ENCODE measurements at regions not wholly inside any gene's neighbourhood (a gene's known extent, or its start where the extent isn't known, plus 50 kb on each side); places are given as distances from the start of the nearest gene placed in this dataset.
"Not testable (repeated sequence)": the region's sequence is repeated elsewhere in the genome, so short reads cannot be mapped to it uniquely, and the experiment has no call there.

GRCh38 chr11:90997241-90997640, 774.4 kb upstream of the CHORDC1 start:
- Histone ChIP-seq H3K4me1 (no peaks in the 10 kb centered on the region), H3K9me3 (no peaks in the 10 kb centered on the region), H3K4me3 (no peak overlapping the region), H3K36me3 (no peaks in the 10 kb centered on the region), H3K27me3 (no peaks in the 10 kb centered on the region), H3K27ac (no peak overlapping the region)
- 77 to 89% methylated on average over 3 of the region's 3 CpGs for WGBS, 2 donors (ENCODE audit: low coverage in 1 of 2)
- TF ChIP-seq, protein P1, sequence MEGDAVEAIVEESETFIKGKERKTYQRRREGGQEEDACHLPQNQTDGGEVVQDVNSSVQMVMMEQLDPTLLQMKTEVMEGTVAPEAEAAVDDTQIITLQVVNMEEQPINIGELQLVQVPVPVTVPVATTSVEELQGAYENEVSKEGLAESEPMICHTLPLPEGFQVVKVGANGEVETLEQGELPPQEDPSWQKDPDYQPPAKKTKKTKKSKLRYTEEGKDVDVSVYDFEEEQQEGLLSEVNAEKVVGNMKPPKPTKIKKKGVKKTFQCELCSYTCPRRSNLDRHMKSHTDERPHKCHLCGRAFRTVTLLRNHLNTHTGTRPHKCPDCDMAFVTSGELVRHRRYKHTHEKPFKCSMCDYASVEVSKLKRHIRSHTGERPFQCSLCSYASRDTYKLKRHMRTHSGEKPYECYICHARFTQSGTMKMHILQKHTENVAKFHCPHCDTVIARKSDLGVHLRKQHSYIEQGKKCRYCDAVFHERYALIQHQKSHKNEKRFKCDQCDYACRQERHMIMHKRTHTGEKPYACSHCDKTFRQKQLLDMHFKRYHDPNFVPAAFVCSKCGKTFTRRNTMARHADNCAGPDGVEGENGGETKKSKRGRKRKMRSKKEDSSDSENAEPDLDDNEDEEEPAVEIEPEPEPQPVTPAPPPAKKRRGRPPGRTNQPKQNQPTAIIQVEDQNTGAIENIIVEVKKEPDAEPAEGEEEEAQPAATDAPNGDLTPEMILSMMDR (IDR thresholded peaks at IDR 0.05), result no peak
- no peak for TF ChIP-seq EP300 (IDR thresholded peaks at IDR 0.05)
- no peak for TF ChIP-seq POLR2AphosphoS5 (IDR thresholded peaks at IDR 0.05)
- no peak for TF ChIP-seq POLR2A (IDR thresholded peaks at IDR 0.05)
- ATAC-seq, result no peak

GRCh38 chr11:90972159-90972558, 749.3 kb upstream of the CHORDC1 start:
- not testable (repeated sequence) for H3K36me3 ChIP-seq, ATAC-seq, H3K4me3 ChIP-seq, H3K27ac ChIP-seq, H3K27me3 ChIP-seq, H3K4me1 ChIP-seq, H3K9me3 ChIP-seq
- no CpG with 5 or more reads among the region's 22 CpGs for WGBS, 2 donors (ENCODE audit: low coverage in 1 of 2)

GRCh38 chr11:90947930-90948329, 725.1 kb upstream of the CHORDC1 start:
- H3K9me3 ChIP-seq, result no peaks in the 10 kb centered on the region
- no peaks in the 10 kb centered on the region for H3K36me3 ChIP-seq
- no peak overlapping the region for H3K27ac ChIP-seq
- H3K4me1 ChIP-seq, result no peaks in the 10 kb centered on the region
- no peaks in the 10 kb centered on the region for H3K27me3 ChIP-seq
- no peak overlapping the region for H3K4me3 ChIP-seq
- no peak for ATAC-seq
- TF ChIP-seq EP300 (IDR thresholded peaks at IDR 0.05) (no peak), POLR2A (IDR thresholded peaks at IDR 0.05) (no peak), POLR2AphosphoS5 (IDR thresholded peaks at IDR 0.05) (no peak)
- TF ChIP-seq, protein P1 (IDR thresholded peaks at IDR 0.05), result peak in 1 of 4 experiments; percentile 23

DNA sequence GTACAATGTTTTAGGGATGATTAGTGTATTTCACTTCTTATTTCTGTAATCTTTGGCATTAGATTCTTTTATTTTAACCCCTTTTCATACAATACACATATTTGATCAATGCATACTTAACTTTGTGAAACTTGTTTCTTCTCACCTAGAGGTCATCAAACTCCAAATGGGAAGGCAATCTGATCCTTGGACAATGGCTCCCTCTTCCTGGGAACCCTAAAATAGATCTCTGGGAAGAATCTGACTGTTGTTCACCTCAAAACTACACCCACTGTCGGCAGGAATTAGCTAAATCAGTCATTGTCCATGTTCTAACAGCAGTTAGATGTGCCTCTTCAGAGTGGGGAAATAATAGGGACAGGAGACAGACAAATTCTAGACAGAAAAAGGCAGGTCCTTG, 707.4 kb upstream of the CHORDC1 start:
- Histone ChIP-seq H3K36me3 (no peaks in the 10 kb centered on the region), H3K27ac (no peak overlapping the region), H3K27me3 (no peaks in the 10 kb centered on the region), H3K9me3 (no peaks in the 10 kb centered on the region), H3K4me1 (no peaks in the 10 kb centered on the region), H3K4me3 (no peak overlapping the region)
- no peak for ATAC-seq
- 78% methylated on average over 1 of the region's 1 CpG; no CpG with 5 or more reads in 1 of the 2 donors for WGBS, 2 donors (ENCODE audit: low coverage in 1 of 2)
- TF ChIP-seq POLR2A (IDR thresholded peaks at IDR 0.05) (no peak), POLR2AphosphoS5 (IDR thresholded peaks at IDR 0.05) (no peak), EP300 (IDR thresholded peaks at IDR 0.05) (no peak)
- TF ChIP-seq, protein P1 (IDR thresholded peaks at IDR 0.05), result no peak

GRCh38 chr11:90919332-90919731, 696.5 kb upstream of the CHORDC1 start:
- Histone ChIP-seq H3K36me3 (no peaks in the 10 kb centered on the region), H3K4me3 (no peak overlapping the region), H3K4me1 (no peaks in the 10 kb centered on the region), H3K9me3 (no peaks in the 10 kb centered on the region), H3K27me3 (no peaks in the 10 kb centered on the region), H3K27ac (no peak overlapping the region)
- ATAC-seq, result no peak
- WGBS, 2 donors (ENCODE audit: low coverage in 1 of 2), result 36 to 41% methylated on average over 2 of the region's 2 CpGs
- TF ChIP-seq POLR2A (IDR thresholded peaks at IDR 0.05), result no peak
- no peak for TF ChIP-seq EP300 (IDR thresholded peaks at IDR 0.05)
- TF ChIP-seq, protein P1 (IDR thresholded peaks at IDR 0.05), result no peak
- TF ChIP-seq POLR2AphosphoS5 (IDR thresholded peaks at IDR 0.05), result no peak

DNA sequence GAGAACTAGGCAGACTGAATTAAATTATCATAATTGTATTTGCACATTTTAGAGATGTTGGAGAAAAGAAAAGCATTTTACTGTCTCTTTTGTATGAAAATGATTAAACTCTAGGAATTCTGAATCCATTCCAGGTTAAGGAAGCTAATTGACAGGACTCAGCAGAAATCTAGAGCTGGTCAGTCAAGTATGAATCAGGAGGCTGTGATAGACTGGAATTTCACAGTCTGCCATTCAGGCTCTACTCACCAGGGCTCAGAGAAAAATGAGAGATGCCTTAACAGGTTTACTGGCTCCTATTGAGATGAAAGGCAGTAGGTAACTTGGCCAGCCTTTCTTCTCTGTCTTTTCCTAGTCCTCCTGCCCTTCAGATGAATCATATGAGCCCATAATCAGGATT, 693.9 kb upstream of the CHORDC1 start:
- ATAC-seq, result no peak

More for the DNA sequence above, 693.9 kb upstream of the CHORDC1 start:
- no peaks in the 10 kb centered on the region for H3K9me3 ChIP-seq
- H3K27me3 ChIP-seq, result no peaks in the 10 kb centered on the region
- no peak for TF ChIP-seq POLR2A (IDR thresholded peaks at IDR 0.05)
- TF ChIP-seq, protein P1 (IDR thresholded peaks at IDR 0.05), result no peak
- no peak for TF ChIP-seq EP300 (IDR thresholded peaks at IDR 0.05)
- TF ChIP-seq POLR2AphosphoS5 (IDR thresholded peaks at IDR 0.05), result no peak
- H3K27ac ChIP-seq, result no peak overlapping the region
- H3K4me3 ChIP-seq, result no peak overlapping the region
- no peaks in the 10 kb centered on the region for H3K4me1 ChIP-seq
- H3K36me3 ChIP-seq, result no peaks in the 10 kb centered on the region
